NCI-H146 (cell line): ENCODE measurements at regions not wholly inside any gene's neighbourhood (a gene's known extent, or its start where the extent isn't known, plus 50 kb on each side); places are given as distances from the start of the nearest gene placed in this dataset.
A peak's percentile ranks its signal among the peaks of the same experiment; 100 is the strongest.
"Not testable (repeated sequence)": the region's sequence is repeated elsewhere in the genome, so short reads cannot be mapped to it uniquely, and the experiment has no call there.

Experiments
- DNase-seq: peaks from one replicate; lab custom pipeline; 2025; lab: John Stamatoyannopoulos, UW

DNA sequence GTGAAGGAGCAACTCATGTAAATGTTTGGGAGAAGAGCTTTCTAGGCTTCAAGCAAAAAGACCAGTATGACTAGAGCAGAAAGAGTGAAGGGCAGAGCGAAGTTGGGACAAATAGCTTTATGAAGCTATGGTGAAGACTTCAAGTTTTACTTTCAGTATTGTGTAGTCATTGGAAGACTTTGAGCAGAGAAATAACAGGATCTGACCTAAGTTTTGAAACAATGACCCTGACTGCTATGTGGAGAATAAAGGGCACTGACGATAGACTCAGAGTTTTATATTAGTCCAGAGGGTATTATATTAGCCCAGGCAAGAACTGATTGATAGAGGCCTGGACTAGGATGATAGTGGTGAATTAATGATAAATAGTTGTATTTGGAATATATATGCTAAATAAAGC lies 187.3 kb downstream of the KTN1 start:
- DNase-seq = no peak

GRCh38 chr14:55769877-55770276 lies 189.9 kb downstream of the KTN1 start:
- DNase-seq = no peak

GRCh38 chr14:55771242-55771981 lies 191.4 kb downstream of the KTN1 start:
- DNase-seq = no peak

GRCh38 chr14:55772486-55772885 lies 192.5 kb downstream of the KTN1 start:
- no peak for DNase-seq

- DNase-seq = no peak
Observed at GRCh38 chr14:55773312-55773711, 193.3 kb downstream of the KTN1 start.

- DNase-seq = no peak
Observed at GRCh38 chr14:55773984-55774545, 194.1 kb downstream of the KTN1 start.

GRCh38 chr14:55777877-55778276 lies 197.9 kb downstream of the KTN1 start:
- DNase-seq = no peak

DNA sequence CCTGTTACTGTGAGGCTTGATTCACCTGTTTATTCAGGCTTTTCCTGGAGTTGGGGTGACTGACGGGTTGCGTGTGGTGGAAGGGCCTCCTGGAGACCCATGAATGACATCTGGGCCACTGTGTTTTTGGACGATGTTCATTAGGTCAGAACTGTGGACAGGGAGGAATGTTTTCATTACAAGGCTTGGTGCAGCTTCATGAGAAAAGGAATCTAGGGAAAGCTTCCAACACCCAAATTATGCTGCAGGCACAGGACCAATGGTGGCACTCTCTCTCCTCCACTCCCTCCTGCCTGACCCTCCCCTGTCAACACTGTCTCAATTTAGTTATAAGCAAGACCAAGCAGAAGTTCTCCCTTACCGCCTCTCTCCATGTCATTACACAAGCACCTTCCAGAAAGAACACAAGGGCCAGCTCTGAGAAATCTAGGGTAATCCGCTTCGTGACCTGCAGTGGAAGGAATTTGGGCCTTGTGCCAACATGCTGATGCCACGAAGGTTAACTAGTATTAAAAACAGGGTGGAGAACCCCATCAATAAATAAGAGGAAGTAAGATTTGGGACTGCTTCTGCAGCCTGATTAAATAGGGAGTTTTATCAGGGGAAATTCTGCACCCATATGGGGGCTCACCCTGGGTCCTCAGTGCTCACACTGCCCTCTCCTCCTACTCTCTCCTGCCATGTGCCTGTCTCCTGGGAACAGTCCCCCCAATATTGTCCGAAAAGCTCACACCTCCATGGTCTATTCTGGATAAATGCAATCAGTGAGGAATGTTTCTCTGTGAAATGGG lies 200.3 kb downstream of the KTN1 start:
- DNase-seq = no peak

GRCh38 chr14:55781046-55781445 lies 201.0 kb downstream of the KTN1 start:
- no peak for DNase-seq

- no peak for DNase-seq
Observed at GRCh38 chr14:55782166-55782565, 202.2 kb downstream of the KTN1 start.

DNA sequence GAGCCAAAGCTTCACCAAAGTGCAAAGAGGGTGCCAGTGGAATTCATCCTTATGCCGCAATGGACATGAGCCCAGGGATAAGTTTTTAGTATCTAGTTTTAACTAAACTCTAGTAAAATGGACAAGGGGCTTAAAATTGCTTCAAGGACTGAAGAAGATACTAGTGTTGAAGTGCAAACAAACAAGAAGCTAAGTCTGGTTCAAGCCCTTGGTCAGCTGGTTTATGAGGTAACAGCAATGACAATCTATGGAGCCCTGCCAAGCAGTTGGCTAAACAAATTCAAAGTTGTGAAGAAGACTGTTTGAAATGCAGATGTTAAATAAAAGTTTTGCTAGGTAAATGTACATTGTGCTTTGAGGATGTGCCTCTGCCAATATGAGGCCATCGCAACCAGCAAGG lies 209.4 kb downstream of the KTN1 start:
- no peak for DNase-seq

DNA sequence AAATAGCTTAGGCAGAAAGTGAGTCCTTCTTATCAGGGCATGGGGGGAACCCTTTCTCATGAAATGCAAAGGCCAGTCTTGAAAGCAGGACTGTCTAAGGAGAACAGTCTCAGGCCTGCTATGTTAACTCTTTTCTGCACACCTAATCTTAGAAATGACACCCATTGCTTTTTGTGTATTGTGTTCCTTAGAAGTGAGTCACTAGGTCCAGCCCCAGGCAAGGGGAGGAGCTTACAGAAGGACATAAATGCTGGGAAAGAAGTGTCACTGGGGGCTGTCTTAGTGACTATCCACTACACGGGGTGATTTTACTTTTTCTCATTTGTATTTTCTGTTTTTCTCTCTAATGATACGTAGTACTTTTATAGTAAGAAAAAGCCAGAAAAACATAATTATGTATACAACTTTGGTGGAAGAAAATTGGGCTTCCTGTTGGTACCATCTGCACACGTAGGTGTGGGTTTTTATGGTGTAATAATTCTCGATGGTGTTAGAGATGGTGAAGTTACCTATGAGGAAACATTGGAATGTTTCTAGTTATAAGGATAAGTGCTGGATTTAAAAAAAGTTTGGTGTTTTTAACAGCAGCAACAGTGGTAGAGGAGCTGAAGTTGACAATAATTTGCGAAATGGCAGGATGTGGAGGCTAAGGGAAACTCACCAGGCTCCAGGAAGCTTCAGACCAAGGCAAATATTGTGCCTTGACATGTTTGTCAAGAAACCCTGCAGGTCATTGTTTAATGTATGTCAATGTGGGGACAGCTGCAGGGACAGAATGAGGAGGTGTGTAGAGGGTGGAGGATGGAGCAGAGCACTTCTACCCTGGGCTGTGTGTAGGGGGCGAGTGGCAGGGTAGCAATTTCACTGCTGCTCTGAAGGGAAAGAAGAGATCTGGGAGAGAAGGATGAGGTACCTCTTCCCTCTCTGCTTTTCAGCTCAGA lies 214.9 kb downstream of the KTN1 start:
- peak; percentile 88 for DNase-seq

DNA sequence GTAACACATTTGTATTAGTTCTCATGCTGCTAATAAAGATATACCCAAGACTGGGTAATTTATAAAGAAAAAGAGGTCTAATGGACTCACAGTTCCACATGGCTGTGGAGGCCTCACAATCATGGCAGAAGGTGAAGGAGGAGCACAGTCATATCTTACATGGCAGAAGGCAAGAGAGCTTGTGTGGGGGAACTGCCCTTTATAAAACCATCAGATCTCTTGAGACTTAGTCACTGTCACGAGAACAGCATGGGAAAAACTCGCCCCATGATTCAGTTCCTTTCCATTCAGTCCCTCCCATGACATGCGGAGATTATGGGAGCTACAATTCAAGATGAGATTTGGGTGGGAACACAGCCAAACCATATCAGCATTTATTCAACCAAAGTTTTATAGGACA lies 216.5 kb downstream of the KTN1 start:
- DNase-seq = not testable (repeated sequence)

GRCh38 chr14:55798406-55798805 lies 218.4 kb downstream of the KTN1 start:
- DNase-seq = no peak

GRCh38 chr14:55799508-55800095 lies 219.6 kb downstream of the KTN1 start:
- no peak for DNase-seq

- no peak for DNase-seq
Observed at GRCh38 chr14:55800156-55800785, 220.3 kb downstream of the KTN1 start.

DNA sequence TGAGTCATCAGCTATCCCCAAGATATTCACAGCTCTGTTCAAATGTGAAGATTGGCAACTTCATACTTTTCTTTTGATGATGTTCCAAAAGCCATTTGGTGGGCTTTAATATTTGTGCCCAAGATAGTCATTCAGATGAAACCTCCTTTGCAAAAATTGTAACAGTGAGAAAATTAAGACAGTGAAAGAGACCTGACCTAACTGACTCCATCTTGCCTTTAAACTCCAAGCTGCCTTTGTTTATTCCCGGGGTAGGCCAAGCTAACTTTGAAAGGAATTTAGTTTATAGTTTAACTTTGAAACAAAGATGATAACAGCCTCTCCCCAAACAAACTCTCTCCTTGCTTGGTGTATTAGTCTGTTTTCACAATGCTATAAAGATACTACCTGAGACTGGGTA lies 221.1 kb downstream of the KTN1 start:
- DNase-seq = no peak

GRCh38 chr14:55802986-55803872 lies 223.2 kb downstream of the KTN1 start:
- DNase-seq = peak; percentile 28

- DNase-seq = peak; percentile 41
Observed at GRCh38 chr14:55803873-55804553, 224.0 kb downstream of the KTN1 start.

- no peak for DNase-seq
Observed at GRCh38 chr14:55805250-55805649, 225.2 kb downstream of the KTN1 start.
